CD4-positive, CD25-positive, alpha-beta regulatory T cell (primary cell): ENCODE measurements at regions not wholly inside any gene's neighbourhood (a gene's known extent, or its start where the extent isn't known, plus 50 kb on each side); places are given as distances from the start of the nearest gene placed in this dataset.

Experiments
- ATAC-seq, 2 donors: fragments of 150-1000 bp; cut with Tn5 transposase; one replicate each; pipeline ENCODE4 v1.10.0; 2021; ENCODE audit warnings: low read depth in 2 of 2, moderate number of reproducible peaks in 2 of 2, moderate library complexity in 1 of 2
- DNase-seq, 3 donors: peaks; one replicate each; pipeline versions ENCODE4 v3.0.0 to v3.0.0-alpha.2; 2012 to 2022; ENCODE audit warnings: mixed read lengths in 1 of 3
- H3K27ac ChIP-seq: one replicate; pipeline ENCODE4 v1.7.0; 2013; ENCODE audit warnings: mild to moderate bottlenecking, low read length; ENCODE audit not compliant: insufficient read depth, poor library complexity, severe bottlenecking
- H3K27me3 ChIP-seq: one replicate; pipeline ENCODE4 v1.7.0; 2013; ENCODE audit warnings: low read length; ENCODE audit not compliant: control insufficient read depth, insufficient read depth
- H3K36me3 ChIP-seq: one replicate; pipeline ENCODE4 v1.7.0; 2013; ENCODE audit warnings: mild to moderate bottlenecking, low read length, moderate library complexity; ENCODE audit not compliant: control insufficient read depth, insufficient read depth
- H3K4me1 ChIP-seq: 2 replicates; pipeline ENCODE4 v1.7.0; 2013; ENCODE audit warnings: mild to moderate bottlenecking, low read length; ENCODE audit not compliant: insufficient read depth, control insufficient read depth, poor library complexity, severe bottlenecking
- H3K4me3 ChIP-seq: one replicate; pipeline ENCODE4 v1.7.0; 2013; ENCODE audit warnings: low read depth, mild to moderate bottlenecking, low read length, moderate library complexity
- H3K9me3 ChIP-seq, 2 experiments: 1 replicate in 1 of 2; 2 replicates in 1 of 2; pipeline ENCODE4 v1.7.0; 2013; ENCODE audit warnings: low read length in 2 of 2, mild to moderate bottlenecking in 1 of 2, moderate library complexity in 1 of 2; ENCODE audit not compliant: control insufficient read depth in 2 of 2
- H3K27ac Mint-ChIP-seq, 3 donors: one replicate each; pipeline ENCODE4 v1.8.0; 2020 to 2022; ENCODE audit warnings: mild to moderate bottlenecking in 3 of 3, mixed read lengths in 3 of 3, moderate library complexity in 2 of 3
- H3K27me3 Mint-ChIP-seq: one replicate; pipeline ENCODE4 v1.8.0; 2022; ENCODE audit warnings: mild to moderate bottlenecking, mixed read lengths
- H3K36me3 Mint-ChIP-seq: one replicate; pipeline ENCODE4 v1.8.0; 2020; ENCODE audit warnings: mixed read lengths
- H3K4me1 Mint-ChIP-seq, 4 donors: one replicate each; pipeline ENCODE4 v1.8.0; 2020 to 2022; ENCODE audit warnings: mixed read lengths in 4 of 4, mild to moderate bottlenecking in 1 of 4
- H3K4me3 Mint-ChIP-seq, 4 donors: one replicate each; pipeline ENCODE4 v1.8.0; 2020 to 2022; ENCODE audit warnings: mild to moderate bottlenecking in 4 of 4, mixed read lengths in 4 of 4, moderate library complexity in 3 of 4
- H3K9me3 Mint-ChIP-seq, 7 donors: one replicate each; pipeline ENCODE4 v1.8.0; 2020 to 2022; ENCODE audit warnings: mixed read lengths in 7 of 7, mild to moderate bottlenecking in 3 of 7, moderate library complexity in 2 of 7

GRCh38 chr2:2530334-2530733, 199.3 kb upstream of the MYT1L start:
- Mint-ChIP-seq H3K4me3 (no peak overlapping the region), H3K27ac (no peak overlapping the region), H3K4me1 (no peaks in the 10 kb centered on the region), H3K9me3 (peaks cover 0 to 1% (median 0%) of the 10 kb centered on the region in 7 donors), H3K27me3 (no peaks in the 10 kb centered on the region), H3K36me3 (no peaks in the 10 kb centered on the region)
- Histone ChIP-seq H3K27me3 (no peaks in the 10 kb centered on the region), H3K4me1 (no peaks in the 10 kb centered on the region), H3K36me3 (no peaks in the 10 kb centered on the region), H3K4me3 (no peak overlapping the region), H3K27ac (no peak overlapping the region), H3K9me3 (no peaks in the 10 kb centered on the region)
- no peak for DNase-seq
- no peak for ATAC-seq

- H3K4me1 ChIP-seq: no peaks in the 10 kb centered on the region
- DNase-seq (no peak), ATAC-seq (no peak)
- no peak overlapping the region for H3K27ac Mint-ChIP-seq
- no peaks in the 10 kb centered on the region for H3K27me3 Mint-ChIP-seq
- no peaks in the 10 kb centered on the region for H3K36me3 Mint-ChIP-seq
- no peak overlapping the region for H3K27ac ChIP-seq
- H3K36me3 ChIP-seq: no peaks in the 10 kb centered on the region
- H3K9me3 ChIP-seq: no peaks in the 10 kb centered on the region
- no peak overlapping the region for H3K4me3 Mint-ChIP-seq
- no peaks in the 10 kb centered on the region for H3K4me1 Mint-ChIP-seq
- H3K27me3 ChIP-seq: no peaks in the 10 kb centered on the region
- peaks cover 0 to 1% (median 0%) of the 10 kb centered on the region in 7 donors for H3K9me3 Mint-ChIP-seq
- no peak overlapping the region for H3K4me3 ChIP-seq
These were observed 197.8 kb upstream of the MYT1L start for GRCh38 chr2:2528846-2529245.

- Histone ChIP-seq H3K36me3 (no peaks in the 10 kb centered on the region), H3K27ac (no peak overlapping the region), H3K4me3 (no peak overlapping the region), H3K27me3 (no peaks in the 10 kb centered on the region), H3K4me1 (no peaks in the 10 kb centered on the region), H3K9me3 (no peaks in the 10 kb centered on the region)
- Mint-ChIP-seq H3K27ac (no peak overlapping the region), H3K9me3 (peaks cover 0 to 4% (median 0%) of the 10 kb centered on the region in 7 donors), H3K4me1 (no peaks in the 10 kb centered on the region), H3K36me3 (no peaks in the 10 kb centered on the region), H3K4me3 (no peak overlapping the region), H3K27me3 (no peaks in the 10 kb centered on the region)
- no peak for ATAC-seq
- DNase-seq: no peak
These were observed 196.1 kb upstream of the MYT1L start for GRCh38 chr2:2527148-2527547.

- DNase-seq: no peak
- Mint-ChIP-seq H3K4me3 (no peak overlapping the region), H3K27me3 (no peaks in the 10 kb centered on the region), H3K36me3 (no peaks in the 10 kb centered on the region), H3K27ac (no peak overlapping the region), H3K9me3 (peaks cover 0 to 8% (median 0%) of the 10 kb centered on the region in 7 donors), H3K4me1 (no peaks in the 10 kb centered on the region)
- Histone ChIP-seq H3K36me3 (no peaks in the 10 kb centered on the region), H3K4me1 (no peaks in the 10 kb centered on the region), H3K4me3 (no peak overlapping the region), H3K9me3 (no peaks in the 10 kb centered on the region), H3K27ac (no peak overlapping the region), H3K27me3 (no peaks in the 10 kb centered on the region)
- ATAC-seq: no peak
These were observed 193.4 kb upstream of the MYT1L start for GRCh38 chr2:2524348-2524941.

GRCh38 chr2:2523461-2524347, 192.6 kb upstream of the MYT1L start:
- H3K27ac ChIP-seq: no peak overlapping the region
- peaks cover 0 to 8% (median 0%) of the 10 kb centered on the region in 7 donors for H3K9me3 Mint-ChIP-seq
- H3K4me3 ChIP-seq: no peak overlapping the region
- H3K4me3 Mint-ChIP-seq: no peak overlapping the region
- no peaks in the 10 kb centered on the region for H3K36me3 Mint-ChIP-seq
- no peaks in the 10 kb centered on the region for H3K4me1 Mint-ChIP-seq
- ATAC-seq (no peak), DNase-seq (no peak)
- H3K4me1 ChIP-seq: no peaks in the 10 kb centered on the region
- no peak overlapping the region for H3K27ac Mint-ChIP-seq
- no peaks in the 10 kb centered on the region for H3K9me3 ChIP-seq
- no peaks in the 10 kb centered on the region for H3K36me3 ChIP-seq
- H3K27me3 ChIP-seq: no peaks in the 10 kb centered on the region
- H3K27me3 Mint-ChIP-seq: no peaks in the 10 kb centered on the region

- Mint-ChIP-seq H3K4me1 (no peaks in the 10 kb centered on the region), H3K4me3 (no peak overlapping the region), H3K36me3 (no peaks in the 10 kb centered on the region), H3K9me3 (peaks cover 0 to 7% (median 0%) of the 10 kb centered on the region in 7 donors), H3K27me3 (no peaks in the 10 kb centered on the region), H3K27ac (no peak overlapping the region)
- H3K36me3 ChIP-seq: no peaks in the 10 kb centered on the region
- ATAC-seq (no peak), DNase-seq (no peak)
- H3K27ac ChIP-seq: no peak overlapping the region
- no peaks in the 10 kb centered on the region for H3K4me1 ChIP-seq
- H3K9me3 ChIP-seq: no peaks in the 10 kb centered on the region
- no peak overlapping the region for H3K4me3 ChIP-seq
- H3K27me3 ChIP-seq: no peaks in the 10 kb centered on the region
These were observed 189.3 kb upstream of the MYT1L start for GRCh38 chr2:2520401-2520811.

GRCh38 chr2:2519381-2519780, 188.3 kb upstream of the MYT1L start:
- H3K9me3 ChIP-seq: no peaks in the 10 kb centered on the region
- ATAC-seq (no peak), DNase-seq (no peak)
- Mint-ChIP-seq H3K27ac (no peak overlapping the region), H3K9me3 (peaks cover 0 to 7% (median 0%) of the 10 kb centered on the region in 7 donors), H3K27me3 (no peaks in the 10 kb centered on the region), H3K4me1 (no peaks in the 10 kb centered on the region), H3K4me3 (no peak overlapping the region), H3K36me3 (no peaks in the 10 kb centered on the region)
- no peak overlapping the region for H3K4me3 ChIP-seq
- no peaks in the 10 kb centered on the region for H3K36me3 ChIP-seq
- H3K27ac ChIP-seq: no peak overlapping the region
- H3K27me3 ChIP-seq: no peaks in the 10 kb centered on the region
- no peaks in the 10 kb centered on the region for H3K4me1 ChIP-seq

GRCh38 chr2:2517399-2517798, 186.3 kb upstream of the MYT1L start:
- no peak overlapping the region for H3K4me3 Mint-ChIP-seq
- H3K4me3 ChIP-seq: no peak overlapping the region
- no peak overlapping the region for H3K27ac Mint-ChIP-seq
- no peaks in the 10 kb centered on the region for H3K4me1 ChIP-seq
- DNase-seq: no peak
- no peaks in the 10 kb centered on the region for H3K9me3 ChIP-seq
- no peak for ATAC-seq
- H3K9me3 Mint-ChIP-seq: peaks cover 0 to 7% (median 0%) of the 10 kb centered on the region in 7 donors
- no peaks in the 10 kb centered on the region for H3K36me3 Mint-ChIP-seq
- no peaks in the 10 kb centered on the region for H3K27me3 Mint-ChIP-seq
- H3K4me1 Mint-ChIP-seq: no peaks in the 10 kb centered on the region
- H3K36me3 ChIP-seq: no peaks in the 10 kb centered on the region
- no peaks in the 10 kb centered on the region for H3K27me3 ChIP-seq
- H3K27ac ChIP-seq: no peak overlapping the region
